CD4-positive, alpha-beta T cell (primary cell): ENCODE measurements at regions not wholly inside any gene's neighbourhood (a gene's known extent, or its start where the extent isn't known, plus 50 kb on each side); places are given as distances from the start of the nearest gene placed in this dataset.
A peak's percentile ranks its signal among the peaks of the same experiment; 100 is the strongest.

ENCODE experiments used
- ATAC-seq: fragments of 200-7000 bp; cut with Tn5 transposase; one replicate; pipeline ENCODE4 v1.10.0; 2022; ENCODE audit warnings: mild to moderate bottlenecking; ENCODE audit not compliant: poor library complexity
- CTCF ChIA-PET: fragments of 350-600 bp; sonication (Branson Sonifier 250); formaldehyde crosslinking; loops from one replicate; lab custom pipeline; 2021; ENCODE audit warnings: antibody characterized with exemption, inconsistent platforms; lab: Charles Lee
- POLR2A ChIA-PET: fragments of 350-600 bp; sonication (Branson Sonifier 250); formaldehyde crosslinking; loops from one replicate; lab custom pipeline; 2021; ENCODE audit warnings: antibody characterized with exemption, inconsistent platforms; lab: Charles Lee
- DNase-seq, 14 experiments: peaks; one replicate each; pipeline ENCODE4 v3.0.0-alpha.2; 2013 to 2020; ENCODE audit warnings: mixed read lengths in 2 of 14
- H3K27ac ChIP-seq, 2 donors: one replicate each; pipeline versions ENCODE4 v1.5.1 to v1.7.0; 2013; ENCODE audit warnings: low read length in 2 of 2, low read depth in 1 of 2, mild to moderate bottlenecking in 1 of 2
- H3K27me3 ChIP-seq, 2 experiments: 1 replicate in 1 of 2; 2 replicates in 1 of 2; pipeline versions ENCODE4 v1.6.1 to v1.7.0; 2013; ENCODE audit warnings: low read length in 2 of 2, control low read depth in 1 of 2, mild to moderate bottlenecking in 1 of 2, moderate library complexity in 1 of 2; ENCODE audit not compliant: insufficient read depth in 2 of 2, control insufficient read depth in 1 of 2
- H3K36me3 ChIP-seq: one replicate; pipeline ENCODE4 v1.6.1; 2013; ENCODE audit warnings: low read length, control low read depth; ENCODE audit not compliant: insufficient read depth
- H3K4me1 ChIP-seq: one replicate; pipeline ENCODE4 v1.6.1; 2013; ENCODE audit warnings: low read length, control low read depth; ENCODE audit not compliant: insufficient read depth
- H3K4me3 ChIP-seq: one replicate; pipeline ENCODE4 v1.5.1; 2013; ENCODE audit warnings: mild to moderate bottlenecking, low read length, moderate library complexity
- H3K9me3 ChIP-seq, 2 experiments: 1 replicate in 1 of 2; 2 replicates in 1 of 2; pipeline versions ENCODE4 v1.6.1 to v1.7.0; 2013; ENCODE audit warnings: low read length in 2 of 2, mild to moderate bottlenecking in 2 of 2, control low read depth in 1 of 2, moderate library complexity in 1 of 2; ENCODE audit not compliant: control insufficient read depth in 1 of 2, insufficient read depth in 1 of 2
- H3K27ac Mint-ChIP-seq: one replicate; pipeline ENCODE4 v1.8.0; 2020; ENCODE audit warnings: mixed read lengths
- H3K27me3 Mint-ChIP-seq: one replicate; pipeline ENCODE4 v1.8.0; 2021; ENCODE audit warnings: mixed read lengths
- H3K36me3 Mint-ChIP-seq: one replicate; pipeline ENCODE4 v1.8.0; 2021; ENCODE audit warnings: low read depth, mixed read lengths
- H3K4me1 Mint-ChIP-seq: one replicate; pipeline ENCODE4 v1.8.0; 2021; ENCODE audit warnings: low read depth, mixed read lengths
- H3K4me3 Mint-ChIP-seq: one replicate; pipeline ENCODE4 v1.8.0; 2020; ENCODE audit warnings: mild to moderate bottlenecking, mixed read lengths
- H3K9me3 Mint-ChIP-seq: one replicate; pipeline ENCODE4 v1.8.0; 2020; ENCODE audit warnings: mixed read lengths
- CTCF ChIP-seq: fragments of 200-600 bp; IDR thresholded peaks from one replicate; pipeline ENCODE4 v1.8.0; 2022; ENCODE audit warnings: antibody characterized with exemption, mild to moderate bottlenecking
- intact Hi-C, 2 experiments: fragments of 100-400 bp; cut with DNase I in 1 of 2; cut with micrococcal nuclease in 1 of 2; formaldehyde crosslinking; loops; one replicate each; pipeline versions ENCODE4 v1.15.1 to v1.9.0; 2023 to 2025; cut with DNase I, micrococcal nuclease

GRCh38 chr21:31471865-31472264, 127.8 kb upstream of the TIAM1 start:
- H3K27ac ChIP-seq, result no peak overlapping the region

DNA sequence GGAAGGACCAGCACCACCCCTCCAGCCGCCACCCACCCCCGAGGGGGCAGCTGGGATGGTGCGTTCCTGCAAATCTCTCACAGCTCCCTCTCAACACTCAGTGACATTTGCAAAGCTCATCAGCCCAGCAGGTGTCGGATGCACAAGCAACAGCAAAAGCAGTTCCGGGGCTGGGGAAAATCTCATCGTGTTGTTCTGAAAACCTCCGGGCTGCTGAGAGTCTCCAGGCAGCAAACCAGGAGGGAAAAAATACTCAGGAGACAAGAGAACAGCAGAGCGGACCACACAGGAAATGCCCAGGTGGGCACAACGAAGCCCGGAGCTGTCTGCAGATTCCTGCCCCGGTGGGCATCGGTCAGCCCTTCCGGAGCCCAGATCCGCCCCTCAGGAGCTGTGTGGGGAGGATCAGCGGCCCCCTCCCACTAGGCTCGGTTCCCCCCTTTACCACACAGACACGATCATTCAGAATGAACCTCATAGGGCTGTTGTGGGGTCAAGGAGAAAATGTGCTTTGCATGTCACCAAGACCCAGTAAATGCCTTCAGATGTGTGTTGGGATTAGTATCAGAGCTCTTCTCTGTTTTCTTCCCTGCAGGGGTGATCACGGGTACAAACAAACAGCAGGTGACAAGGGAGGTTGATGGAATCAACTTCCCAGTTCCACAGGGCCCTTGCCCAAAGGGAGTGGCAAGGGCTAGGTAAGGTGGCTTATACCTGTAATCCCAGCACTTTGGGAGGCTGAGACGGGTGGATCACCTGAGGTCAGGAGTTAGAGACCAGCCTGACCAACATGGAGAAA, 127.0 kb upstream of the TIAM1 start:
- no peaks in the 10 kb centered on the region for H3K36me3 ChIP-seq
- H3K4me1 ChIP-seq, result no peaks in the 10 kb centered on the region
- ATAC-seq (no peak), DNase-seq (no peak)
- no peak overlapping the region for H3K27ac Mint-ChIP-seq
- no peaks in the 10 kb centered on the region for H3K9me3 ChIP-seq
- no peak overlapping the region for H3K4me3 Mint-ChIP-seq
- H3K27ac ChIP-seq, result no peak overlapping the region
- H3K27me3 Mint-ChIP-seq, result no peaks in the 10 kb centered on the region
- H3K27me3 ChIP-seq, result no peaks in the 10 kb centered on the region
- TF ChIP-seq CTCF, result no peak
- ChIA-PET CTCF (no interaction called here), POLR2A (no interaction called here)
- no peaks in the 10 kb centered on the region for H3K4me1 Mint-ChIP-seq
- intact Hi-C loops, result no loop called here
- no peaks in the 10 kb centered on the region for H3K36me3 Mint-ChIP-seq
- no peak overlapping the region for H3K4me3 ChIP-seq
- H3K9me3 Mint-ChIP-seq, result no peaks in the 10 kb centered on the region

More at GRCh38 chr21:31471865-31472264, 127.8 kb upstream of the TIAM1 start:
- Mint-ChIP-seq H3K36me3 (no peaks in the 10 kb centered on the region), H3K27me3 (no peaks in the 10 kb centered on the region), H3K9me3 (no peaks in the 10 kb centered on the region), H3K4me1 (no peaks in the 10 kb centered on the region), H3K27ac (no peak overlapping the region), H3K4me3 (no peak overlapping the region)
- ATAC-seq (no peak), DNase-seq (no peak)
- no peak for TF ChIP-seq CTCF
- no peaks in the 10 kb centered on the region for H3K4me1 ChIP-seq
- no peaks in the 10 kb centered on the region for H3K27me3 ChIP-seq
- CTCF ChIA-PET, result no interaction called here
- H3K36me3 ChIP-seq, result no peaks in the 10 kb centered on the region
- H3K9me3 ChIP-seq, result no peaks in the 10 kb centered on the region
- intact Hi-C loops, result no loop called here
- H3K4me3 ChIP-seq, result no peak overlapping the region
- POLR2A ChIA-PET, result no interaction called here

DNA sequence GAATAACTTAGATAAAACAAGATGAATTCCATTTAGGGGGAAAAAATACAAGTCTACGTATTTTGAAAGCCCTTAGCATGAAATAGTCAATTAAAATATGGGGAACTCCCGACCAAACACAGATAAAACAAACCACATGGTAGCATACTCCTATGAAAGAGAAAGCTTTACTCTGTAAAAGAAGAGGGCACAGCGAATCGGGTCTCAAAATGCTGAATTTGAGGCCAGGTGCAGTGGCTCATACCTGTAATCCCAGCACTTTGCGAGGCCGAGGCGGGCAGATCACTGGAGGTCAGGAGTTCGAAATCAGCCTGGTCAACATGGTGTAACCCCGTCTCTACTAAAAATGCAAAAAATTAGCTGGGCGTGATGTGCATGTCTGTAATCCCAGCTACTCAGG, 116.9 kb upstream of the TIAM1 start:
- intact Hi-C loops, result no loop called here
- peaks cover 10% of the 10 kb centered on the region for H3K4me1 Mint-ChIP-seq
- ATAC-seq (peak; percentile 80), DNase-seq (peak in 4 of 14 experiments; percentile 4 to 48 (median 31))
- no peaks in the 10 kb centered on the region for H3K9me3 ChIP-seq
- no peaks in the 10 kb centered on the region for H3K9me3 Mint-ChIP-seq
- no peak overlapping the region for H3K4me3 Mint-ChIP-seq
- no peak overlapping the region for H3K27ac Mint-ChIP-seq
- no peaks in the 10 kb centered on the region for H3K27me3 Mint-ChIP-seq
- ChIA-PET CTCF (no interaction called here), POLR2A (interaction anchor here (1.2 kb wide), 1 partner anchor 15 kb away, joined by 3 read pairs; no protein-coding TSS in a partner anchor)
- H3K4me3 ChIP-seq, result no peak overlapping the region
- TF ChIP-seq CTCF, result no peak
- H3K36me3 ChIP-seq, result no peaks in the 10 kb centered on the region
- H3K27ac ChIP-seq, result no peak overlapping the region
- no peaks in the 10 kb centered on the region for H3K27me3 ChIP-seq
- peaks cover 2% of the 10 kb centered on the region for H3K4me1 ChIP-seq
- no peaks in the 10 kb centered on the region for H3K36me3 Mint-ChIP-seq
